Thoracic aorta (tissue), 2 donors: ENCODE measurements at regions not wholly inside any gene's neighbourhood (a gene's known extent, or its start where the extent isn't known, plus 50 kb on each side); places are given as distances from the start of the nearest gene placed in this dataset.
"Not testable (repeated sequence)": the region's sequence is repeated elsewhere in the genome, so short reads cannot be mapped to it uniquely, and the experiment has no call there.

Experiments
- ATAC-seq: fragments of 150-250 bp; one replicate; pipeline ENCODE4 v1.8.0; 2017; ENCODE audit warnings: low read depth; ENCODE audit not compliant: insufficient number of reproducible peaks, low FRiP score
- DNase-seq: peaks from one replicate; pipeline ENCODE4 v3.0.0-alpha.2; 2020; ENCODE audit warnings: low spot score
- H3K27ac ChIP-seq, 2 donors: fragments of 200-600 bp; sonication (generic); 1 replicate in 1 of 2; 2 replicates in 1 of 2; pipeline ENCODE4 v1.5.1; 2016; ENCODE audit warnings: mild to moderate bottlenecking in 2 of 2, moderate library complexity in 2 of 2
- H3K27me3 ChIP-seq: fragments of 200-600 bp; sonication (generic); replicated peaks from 2 replicates; pipeline ENCODE4 v1.6.0; 2016; ENCODE audit warnings: mild to moderate bottlenecking; ENCODE audit not compliant: insufficient read depth
- H3K36me3 ChIP-seq: fragments of 200-600 bp; sonication (generic); one replicate; pipeline ENCODE4 v1.5.1; 2016
- H3K4me1 ChIP-seq, 2 donors: fragments of 200-600 bp; sonication (generic); 1 replicate in 1 of 2; 2 replicates in 1 of 2; pipeline versions ENCODE4 v1.5.1 to v1.6.0; 2016; ENCODE audit warnings: low read depth in 2 of 2, mild to moderate bottlenecking in 1 of 2; ENCODE audit not compliant: control insufficient read depth in 1 of 2
- H3K4me3 ChIP-seq: fragments of 200-600 bp; sonication (generic); 2 replicates; pipeline ENCODE4 v1.5.1; 2016; ENCODE audit warnings: mild to moderate bottlenecking
- H3K9me3 ChIP-seq: fragments of 200-600 bp; sonication (generic); 2 replicates; pipeline ENCODE4 v1.5.1; 2016
- CTCF ChIP-seq: fragments of 200-600 bp; sonication (generic); IDR thresholded peaks from one replicate; pipeline ENCODE4 v1.5.1; 2019; ENCODE audit warnings: antibody characterized with exemption

GRCh38 chr5:92145852-92146251 lies 762.7 kb upstream of the ARRDC3 start:
- Histone ChIP-seq H3K4me3 (no peak overlapping the region), H3K27ac (no peak overlapping the region), H3K36me3 (no peaks in the 10 kb centered on the region), H3K9me3 (no peaks in the 10 kb centered on the region), H3K4me1 (no peaks in the 10 kb centered on the region), H3K27me3 (no peaks in the 10 kb centered on the region)
- no peak for DNase-seq
- no peak for ATAC-seq
- TF ChIP-seq CTCF = no peak

- no peaks in the 10 kb centered on the region for H3K4me1 ChIP-seq
- no peak overlapping the region for H3K4me3 ChIP-seq
- H3K9me3 ChIP-seq = no peaks in the 10 kb centered on the region
- TF ChIP-seq CTCF = no peak
- DNase-seq = no peak
- no peak for ATAC-seq
- no peaks in the 10 kb centered on the region for H3K36me3 ChIP-seq
- H3K27me3 ChIP-seq = no peaks in the 10 kb centered on the region
- no peak overlapping the region for H3K27ac ChIP-seq
Measured at GRCh38 chr5:92144824-92145223, 761.7 kb upstream of the ARRDC3 start.

- DNase-seq, H3K36me3 ChIP-seq, H3K4me3 ChIP-seq, H3K27me3 ChIP-seq, H3K27ac ChIP-seq, ATAC-seq, H3K4me1 ChIP-seq, H3K9me3 ChIP-seq: not testable (repeated sequence)
Measured at GRCh38 chr5:92132294-92132908, 749.3 kb upstream of the ARRDC3 start.

GRCh38 chr5:92126182-92126581 lies 743.1 kb upstream of the ARRDC3 start:
- H3K27ac ChIP-seq = no peak overlapping the region
- no peaks in the 10 kb centered on the region for H3K27me3 ChIP-seq
- no peaks in the 10 kb centered on the region for H3K9me3 ChIP-seq
- H3K36me3 ChIP-seq = no peaks in the 10 kb centered on the region
- no peak overlapping the region for H3K4me3 ChIP-seq
- no peaks in the 10 kb centered on the region for H3K4me1 ChIP-seq
- ATAC-seq (no peak), DNase-seq (no peak)
- no peak for TF ChIP-seq CTCF

- DNase-seq (no peak), ATAC-seq (no peak)
- Histone ChIP-seq H3K4me3 (no peak overlapping the region), H3K27me3 (no peaks in the 10 kb centered on the region), H3K9me3 (no peaks in the 10 kb centered on the region), H3K4me1 (no peaks in the 10 kb centered on the region), H3K36me3 (no peaks in the 10 kb centered on the region), H3K27ac (no peak overlapping the region)
- no peak for TF ChIP-seq CTCF
Measured at GRCh38 chr5:92119110-92119509, 736.0 kb upstream of the ARRDC3 start.

GRCh38 chr5:92106808-92107207 lies 723.7 kb upstream of the ARRDC3 start:
- no peaks in the 10 kb centered on the region for H3K4me1 ChIP-seq

More at GRCh38 chr5:92106808-92107207, 723.7 kb upstream of the ARRDC3 start:
- no peak for DNase-seq
- Histone ChIP-seq H3K36me3 (no peaks in the 10 kb centered on the region), H3K4me3 (no peak overlapping the region), H3K9me3 (no peaks in the 10 kb centered on the region), H3K27me3 (no peaks in the 10 kb centered on the region), H3K27ac (no peak overlapping the region)
- ATAC-seq = no peak
- TF ChIP-seq CTCF = no peak
